ACC112 (cell line): ENCODE measurements at regions not wholly inside any gene's neighbourhood (a gene's known extent, or its start where the extent isn't known, plus 50 kb on each side); places are given as distances from the start of the nearest gene placed in this dataset.

Experiments
- H2AFZ ChIP-seq: fragments of 200-600 bp; sonication (generic); one replicate; pipeline ENCODE4 v1.6.0; 2017; ENCODE audit warnings: antibody characterized with exemption, low read length; ENCODE audit not compliant: unreplicated experiment
- H3K27ac ChIP-seq: fragments of 200-600 bp; sonication (generic); 2 replicates; pipeline ENCODE4 v1.5.1; 2014; ENCODE audit warnings: low read depth, mild to moderate bottlenecking, antibody characterized with exemption, low read length, moderate library complexity
- H3K27me3 ChIP-seq: fragments of 200-600 bp; sonication (generic); 2 replicates; pipeline ENCODE4 v1.6.1; 2014; ENCODE audit warnings: mild to moderate bottlenecking, antibody characterized with exemption, low read length, moderate library complexity, mixed read lengths; ENCODE audit not compliant: insufficient read depth
- H3K36me3 ChIP-seq: fragments of 200-600 bp; sonication (generic); 2 replicates; pipeline ENCODE4 v1.6.1; 2016; ENCODE audit warnings: mild to moderate bottlenecking, antibody characterized with exemption, low read length, moderate library complexity, mixed read lengths; ENCODE audit not compliant: insufficient read depth
- H3K4me1 ChIP-seq: fragments of 200-600 bp; sonication (generic); one replicate; pipeline ENCODE4 v1.6.1; 2016; ENCODE audit warnings: low read length, mixed read lengths; ENCODE audit not compliant: insufficient read depth, unreplicated experiment, control insufficient read depth
- H3K4me3 ChIP-seq: fragments of 200-600 bp; sonication (generic); 2 replicates; pipeline ENCODE4 v1.5.1; 2014; ENCODE audit warnings: mild to moderate bottlenecking, low read depth, low read length
- H3K79me2 ChIP-seq: fragments of 200-600 bp; sonication (generic); one replicate; pipeline ENCODE4 v1.6.0; 2016; ENCODE audit warnings: low read length; ENCODE audit not compliant: control insufficient read depth, unreplicated experiment, insufficient read depth

GRCh38 chr5:141747152-141748141 lies 65.4 kb upstream of the ARAP3 start:
- Histone ChIP-seq H3K27me3 (peaks cover 94% of the 10 kb centered on the region), H3K27ac (no peak overlapping the region), H3K79me2 (no peaks in the 10 kb centered on the region), H2AFZ (no peak overlapping the region), H3K36me3 (no peaks in the 10 kb centered on the region), H3K4me3 (no peak overlapping the region), H3K4me1 (no peaks in the 10 kb centered on the region)

DNA sequence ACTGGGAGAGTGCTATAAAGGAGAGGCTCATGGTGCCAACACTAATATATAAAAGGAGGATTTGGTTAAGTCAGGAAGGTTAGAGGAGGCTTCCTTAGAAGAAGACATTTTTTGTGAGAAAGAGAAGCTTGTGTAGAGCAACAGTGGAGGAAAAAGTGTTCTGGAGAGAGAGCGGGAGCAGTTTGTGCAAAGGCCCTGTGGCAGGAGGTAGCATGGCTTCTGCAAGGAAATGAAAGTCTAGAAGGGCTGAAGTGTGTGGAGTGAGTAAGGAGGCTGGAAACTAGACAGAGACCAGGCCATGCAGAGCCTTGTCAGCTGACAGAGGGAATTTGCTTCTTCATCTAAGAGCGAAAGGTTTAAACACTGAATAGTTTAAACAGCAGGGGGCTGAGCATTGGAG lies 64.4 kb upstream of the ARAP3 start:
- Histone ChIP-seq H3K27ac (no peak overlapping the region), H3K4me1 (no peaks in the 10 kb centered on the region), H3K4me3 (no peak overlapping the region), H3K27me3 (peaks cover 90% of the 10 kb centered on the region), H3K79me2 (no peaks in the 10 kb centered on the region), H2AFZ (no peak overlapping the region), H3K36me3 (no peaks in the 10 kb centered on the region)

DNA sequence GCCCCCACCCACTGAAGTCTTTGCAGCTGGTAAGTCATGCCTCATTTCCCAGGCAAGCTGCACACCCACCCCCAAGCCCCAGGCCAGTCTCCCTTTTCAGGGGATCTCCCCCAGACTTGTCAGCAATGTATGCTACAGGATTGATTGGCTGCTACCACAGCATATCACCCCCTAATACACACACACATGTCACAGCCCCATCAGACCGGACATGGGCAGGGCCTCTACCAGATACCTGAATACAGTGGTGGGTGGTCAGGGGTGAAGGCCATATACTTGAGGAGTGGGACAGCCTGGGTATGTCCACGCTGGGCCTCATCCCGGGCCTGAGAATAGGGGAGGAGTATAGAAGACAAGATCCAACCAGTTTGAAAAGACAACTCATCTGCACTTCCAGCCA lies 63.4 kb upstream of the ARAP3 start:
- Histone ChIP-seq H3K36me3 (no peaks in the 10 kb centered on the region), H3K79me2 (no peaks in the 10 kb centered on the region), H2AFZ (no peak overlapping the region), H3K4me1 (no peaks in the 10 kb centered on the region), H3K27ac (no peak overlapping the region), H3K4me3 (no peak overlapping the region), H3K27me3 (peaks cover 89% of the 10 kb centered on the region)

- Histone ChIP-seq H2AFZ (no peak overlapping the region), H3K36me3 (no peaks in the 10 kb centered on the region), H3K79me2 (no peaks in the 10 kb centered on the region), H3K27me3 (peaks cover 83% of the 10 kb centered on the region), H3K4me1 (no peaks in the 10 kb centered on the region), H3K27ac (no peak overlapping the region), H3K4me3 (no peak overlapping the region)
Measured at GRCh38 chr5:141743866-141744272, 61.8 kb upstream of the ARAP3 start.

DNA sequence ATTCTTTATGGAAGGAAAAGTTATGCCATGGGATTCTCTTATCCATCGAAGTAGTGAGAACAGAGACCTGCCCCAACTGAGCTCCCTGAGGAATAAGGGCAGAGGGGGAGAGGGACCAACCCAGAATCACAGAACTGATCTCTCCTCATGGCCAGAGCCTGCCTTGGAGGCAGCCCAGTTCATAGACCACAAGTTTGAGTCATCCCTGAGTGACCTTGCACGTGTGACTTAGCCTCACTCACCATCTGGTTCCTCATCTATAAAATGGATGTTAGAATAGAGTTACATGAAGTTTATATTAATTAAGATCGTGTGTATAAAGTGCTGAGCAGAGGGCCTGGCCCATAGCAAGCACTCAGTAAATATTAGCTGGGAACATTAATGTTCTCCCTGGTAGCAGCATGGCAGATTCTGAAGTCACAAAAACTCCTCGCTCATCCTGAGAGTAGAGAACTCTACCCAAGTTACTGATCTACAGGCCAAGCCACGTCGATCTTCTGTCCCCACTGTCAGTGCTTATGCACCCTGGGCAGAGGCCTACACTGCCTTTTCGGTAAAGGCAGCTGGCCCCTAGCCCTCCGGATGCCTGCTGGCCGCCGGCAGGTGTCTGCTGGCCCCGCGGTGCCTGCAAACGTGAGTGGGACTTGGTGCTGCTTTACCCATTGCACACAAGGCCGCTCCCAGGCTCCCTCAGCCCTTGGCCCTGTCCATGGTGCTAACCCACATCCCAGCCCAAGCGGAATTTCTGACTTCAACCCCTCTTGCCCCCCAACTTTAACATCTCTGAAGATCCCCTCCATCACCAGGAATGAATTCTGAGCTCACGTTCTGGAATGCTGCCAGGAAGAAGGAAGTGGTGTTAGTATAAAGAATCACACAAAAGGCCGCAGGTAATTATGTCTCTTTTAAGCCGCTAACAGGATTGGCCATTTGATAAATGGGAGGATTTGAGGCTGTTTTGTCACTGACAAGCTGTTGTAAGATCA lies 61.1 kb upstream of the ARAP3 start:
- no peak overlapping the region for H3K27ac ChIP-seq
- no peaks in the 10 kb centered on the region for H3K79me2 ChIP-seq
- H3K4me3 ChIP-seq: no peak overlapping the region
- no peak overlapping the region for H2AFZ ChIP-seq
- no peaks in the 10 kb centered on the region for H3K36me3 ChIP-seq
- H3K27me3 ChIP-seq: peaks cover 81% of the 10 kb centered on the region
- no peaks in the 10 kb centered on the region for H3K4me1 ChIP-seq

GRCh38 chr5:141742144-141742543 lies 60.1 kb upstream of the ARAP3 start:
- no peaks in the 10 kb centered on the region for H3K36me3 ChIP-seq
- H3K4me3 ChIP-seq: no peak overlapping the region
- no peaks in the 10 kb centered on the region for H3K4me1 ChIP-seq
- H3K27ac ChIP-seq: no peak overlapping the region
- H2AFZ ChIP-seq: no peak overlapping the region
- no peaks in the 10 kb centered on the region for H3K79me2 ChIP-seq
- peaks cover 83% of the 10 kb centered on the region for H3K27me3 ChIP-seq

GRCh38 chr5:141740885-141741284 lies 58.9 kb upstream of the ARAP3 start:
- Histone ChIP-seq H3K36me3 (no peaks in the 10 kb centered on the region), H3K4me3 (no peak overlapping the region), H3K27ac (no peak overlapping the region), H3K79me2 (no peaks in the 10 kb centered on the region), H3K4me1 (no peaks in the 10 kb centered on the region), H2AFZ (no peak overlapping the region), H3K27me3 (peaks cover 86% of the 10 kb centered on the region)

DNA sequence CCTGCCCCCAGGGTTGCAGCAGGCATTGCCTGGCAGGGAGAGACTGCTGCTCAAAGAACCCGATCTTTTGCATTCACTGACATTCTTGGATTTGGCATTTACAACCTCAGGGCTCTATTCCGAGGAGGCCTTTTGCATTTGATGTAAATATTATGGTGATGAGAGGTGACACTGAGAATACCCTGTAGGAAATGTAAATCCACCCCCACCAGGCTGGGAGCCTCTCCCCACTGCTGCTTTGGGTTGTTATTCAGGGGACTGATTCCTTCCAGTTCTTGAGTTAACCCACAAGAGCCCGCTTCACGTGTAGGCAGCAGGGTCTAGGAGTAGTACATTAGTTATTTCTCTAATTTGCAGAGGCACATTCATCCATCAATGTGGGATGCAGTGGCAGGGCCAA lies 55.5 kb upstream of the ARAP3 start:
- Histone ChIP-seq H3K4me1 (no peaks in the 10 kb centered on the region), H3K79me2 (no peaks in the 10 kb centered on the region), H3K27me3 (peaks cover 77% of the 10 kb centered on the region), H3K36me3 (no peaks in the 10 kb centered on the region), H2AFZ (no peak overlapping the region), H3K27ac (no peak overlapping the region), H3K4me3 (no peak overlapping the region)

DNA sequence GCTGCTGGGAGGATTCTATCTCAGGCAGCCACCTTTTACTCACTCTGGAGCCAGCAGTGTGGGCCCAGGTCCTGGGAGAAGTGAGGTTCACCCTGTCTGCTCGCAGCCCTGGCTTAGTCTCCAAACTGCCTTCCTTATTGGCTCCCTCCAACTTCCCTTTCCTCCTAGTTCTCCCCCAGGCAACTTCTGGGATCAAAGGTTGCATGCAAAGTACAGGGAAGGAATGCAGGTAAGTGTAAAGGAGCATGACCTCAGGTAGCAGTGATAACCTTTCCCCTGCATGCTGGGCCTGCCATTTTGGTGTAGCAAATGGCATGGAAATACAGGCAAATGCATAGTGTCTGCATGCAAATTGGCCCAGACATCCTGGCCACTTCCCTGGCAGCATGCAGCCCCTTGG lies 53.8 kb upstream of the ARAP3 start:
- H3K36me3 ChIP-seq: no peaks in the 10 kb centered on the region
- no peak overlapping the region for H3K27ac ChIP-seq

DNA sequence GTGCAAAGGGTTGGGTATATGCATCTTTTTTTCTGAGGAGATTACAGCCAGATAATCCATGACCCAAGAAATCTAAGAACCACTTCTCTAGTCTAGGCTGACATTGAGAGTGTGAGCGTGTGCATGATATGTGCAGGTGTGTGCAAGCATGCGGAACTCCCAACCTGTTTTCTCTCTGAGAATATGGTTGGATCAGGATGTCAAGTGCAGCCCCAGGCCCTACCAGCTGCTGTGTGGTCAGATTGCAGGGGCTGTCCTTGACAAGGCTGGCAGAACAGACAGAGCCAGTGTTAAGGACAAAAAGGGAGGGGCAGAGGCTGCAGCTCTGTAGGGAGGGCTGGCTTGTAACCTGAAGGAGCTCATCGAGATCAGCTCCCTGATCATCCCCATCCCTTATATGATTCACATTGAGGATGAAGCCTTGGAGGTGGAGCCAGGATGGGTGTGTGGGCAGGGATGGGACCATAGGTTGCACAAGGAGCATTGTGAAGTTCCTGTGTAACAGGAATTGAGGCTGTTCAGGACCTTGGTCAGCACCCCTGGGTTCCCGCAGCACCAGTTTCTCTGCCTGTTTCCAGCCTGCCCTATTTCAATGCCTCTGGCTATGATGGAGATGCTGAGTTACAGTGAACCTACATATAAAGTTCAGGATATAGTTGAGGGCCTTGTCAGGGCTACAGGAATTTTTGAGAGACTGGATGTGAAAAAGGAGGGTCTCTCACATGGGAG lies 52.6 kb upstream of the ARAP3 start:
- Histone ChIP-seq H3K4me3 (no peak overlapping the region), H3K36me3 (no peaks in the 10 kb centered on the region), H3K27me3 (peaks cover 84% of the 10 kb centered on the region), H3K27ac (no peak overlapping the region), H3K4me1 (no peaks in the 10 kb centered on the region), H3K79me2 (no peaks in the 10 kb centered on the region), H2AFZ (no peak overlapping the region)

More for the DNA sequence above, 53.8 kb upstream of the ARAP3 start:
- Histone ChIP-seq H2AFZ (no peak overlapping the region), H3K27me3 (peaks cover 81% of the 10 kb centered on the region), H3K4me1 (no peaks in the 10 kb centered on the region), H3K4me3 (no peak overlapping the region), H3K79me2 (no peaks in the 10 kb centered on the region)
